ENCODE measurements at regions not wholly inside any gene's neighbourhood (a gene's known extent, or its start where the extent isn't known, plus 50 kb on each side); places are given as distances from the start of the nearest gene placed in this dataset.

DNA sequence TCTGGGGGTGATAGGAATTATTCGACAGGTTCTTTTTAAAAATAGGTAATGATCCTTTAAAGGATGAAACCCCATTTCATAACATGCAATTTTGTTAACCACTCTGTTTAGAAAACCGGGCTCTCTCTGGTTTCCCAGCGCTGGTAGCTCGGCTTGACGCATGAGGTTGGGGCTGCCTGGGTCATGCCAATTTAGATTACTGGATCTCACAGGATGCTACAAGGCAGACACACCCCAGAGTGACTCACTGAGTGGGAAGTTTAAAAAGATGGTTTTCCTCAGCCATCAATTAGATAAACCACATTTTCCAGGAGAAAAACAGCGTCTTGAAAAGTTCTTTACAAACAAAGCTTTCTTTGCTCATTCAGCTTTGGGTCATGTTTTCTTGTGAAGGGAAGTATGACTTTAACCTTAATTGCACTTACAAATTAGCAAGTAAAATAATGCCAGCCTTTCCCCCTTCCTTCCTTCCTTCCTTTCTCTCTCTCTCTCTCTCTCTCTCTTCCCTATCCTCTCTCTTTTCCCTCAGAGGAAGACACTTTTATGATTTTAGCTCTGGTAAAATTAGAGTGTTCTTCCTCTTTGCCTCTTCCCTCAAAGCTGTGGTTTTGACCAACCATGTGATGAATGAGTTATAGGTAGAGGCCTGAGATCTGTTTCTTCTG is 99.8 kb downstream of the EPDR1 start:
- in situ Hi-C loops (cut with MboI) = no loop called here
- POLR2A ChIA-PET = interaction anchor here (0.7 to 1.2 kb wide), 3 partner anchors 21 to 637 kb away, joined by 3 to 4 read pairs (median 4); no protein-coding TSS in a partner anchor

More for the DNA sequence above, 99.8 kb downstream of the EPDR1 start:
- Histone ChIP-seq H3K79me2 (ENCODE audit: control insufficient read depth, insufficient read depth, low read length) (no peaks in the 10 kb centered on the region), H3K27ac (ENCODE audit: control insufficient read depth, insufficient read depth) (no peak overlapping the region), H3K9me3 (replicated peaks; ENCODE audit: control insufficient read depth, insufficient read depth, low read length) (no peaks in the 10 kb centered on the region), H3K27me3 (replicated peaks in 1 of 2; ENCODE audit: control insufficient read depth in 2 of 2, insufficient read depth in 2 of 2, low read length in 1 of 2) (no peaks in the 10 kb centered on the region; a peak in 1 of 4 replicates), H3K9ac (ENCODE audit: control insufficient read depth, insufficient read depth, low read length) (no peak overlapping the region), H3K4me1 (ENCODE audit: control insufficient read depth, insufficient read depth, low read length) (no peaks in the 10 kb centered on the region), H3K4me3 (no peak overlapping the region), H4K20me1 (ENCODE audit: control insufficient read depth, insufficient read depth) (no peaks in the 10 kb centered on the region), H2AFZ (ENCODE audit: control insufficient read depth, low read depth, low read length) (no peak overlapping the region), H3K4me2 (ENCODE audit: control insufficient read depth, insufficient read depth) (no peak overlapping the region), H3K36me3 (ENCODE audit: control insufficient read depth in 2 of 2, insufficient read depth in 2 of 2, low read length in 1 of 2) (no peaks in the 10 kb centered on the region)
- FAIRE-seq = no peak
- no peak for ATAC-seq
- SMC1A ChIA-PET (ENCODE audit: uncharacterized antibody, unreplicated experiment) = interaction anchor here (0.6 to 2.2 kb wide), 8 partner anchors 9 to 197 kb away, joined by 3 to 7 read pairs (median 3); partner anchors contain the start of gene SFRP4
- RAD21 ChIA-PET (ENCODE audit: unreplicated experiment) = interaction anchor here (1.3 kb wide), 1 partner anchor 46 kb away, joined by 3 read pairs; no protein-coding TSS in a partner anchor
- 0 out of 2 replicates have a peak, but pooled peaks have one; percentile 12 for TF ChIP-seq NBN (IDR thresholded peaks at IDR 0.05)
- TF ChIP-seq IRF4 (IDR thresholded peaks at IDR 0.05; ENCODE audit: low read depth, low read length) = no peak
- no peak for TF ChIP-seq EP300 (IDR thresholded peaks at IDR 0.05; ENCODE audit: borderline replicate concordance in 1 of 2, control insufficient read depth in 1 of 2, low read depth in 2 of 2, low read length in 2 of 2)
- no peak for TF ChIP-seq TCF7 (IDR thresholded peaks at IDR 0.05; ENCODE audit: borderline replicate concordance)
- TF ChIP-seq CBX3 (IDR thresholded peaks at IDR 0.05; ENCODE audit: borderline replicate concordance, low read depth) = no peak
- no peak for TF ChIP-seq PAX5 (IDR thresholded peaks at IDR 0.05; ENCODE audit: borderline replicate concordance, low read depth, low read length)
- no peak for TF ChIP-seq GATAD2B (conservative IDR thresholded peaks at IDR 0.05; ENCODE audit: low read depth)
- peak; percentile 28; the same call in 1 of the 2 replicates for TF ChIP-seq RAD51 (IDR thresholded peaks at IDR 0.05)
- TF ChIP-seq HSF1 (IDR thresholded peaks at IDR 0.05; ENCODE audit: low read depth, low read length) = no peak
- CTCF ChIA-PET = interaction anchor here (0.5 to 1.1 kb wide), 4 partner anchors 17 to 123 kb away, joined by 3 read pairs; no protein-coding TSS in a partner anchor
- intact Hi-C loops (cut with micrococcal nuclease; ENCODE audit: unreplicated experiment) = loop anchor here (5.0 kb wide), 1 partner anchor 103 kb away; the partner anchor contains the start of gene SFRP4
- no TSS peak for BruUV-seq (replicated peaks)
- DNase-seq (ENCODE audit: low read depth, low spot score) = no peak
- 50% methylated on average over 6 of the region's 6 CpGs for WGBS (ENCODE audit: insufficient coverage, insufficient replicate concordance, low lambda C conversion rate, missing lambda C conversion rate)

Data from GM12878 (cell line).